ENCODE measurements at regions not wholly inside any gene's neighbourhood (a gene's known extent, or its start where the extent isn't known, plus 50 kb on each side); places are given as distances from the start of the nearest gene placed in this dataset.

- Mint-ChIP-seq H3K27ac (no peak overlapping the region), H3K4me3 (no peak overlapping the region), H3K4me1 (ENCODE audit: low read depth) (no peaks in the 10 kb centered on the region), H3K27me3 (no peaks in the 10 kb centered on the region), H3K36me3 (ENCODE audit: low read depth) (no peaks in the 10 kb centered on the region), H3K9me3 (peaks cover 4% of the 10 kb centered on the region)
- intact Hi-C loops (cut with micrococcal nuclease) = no loop called here
- DNase-seq (no peak), ATAC-seq (no peak)
- CTCF ChIA-PET = no interaction called here
- TF ChIP-seq CTCF (IDR thresholded peaks at IDR 0.05) = no peak
- POLR2A ChIA-PET = no interaction called here
Observed at GRCh38 chr6:115832786-115833185, 227.9 kb downstream of the FRK start.

- Mint-ChIP-seq H3K4me3 (no peak overlapping the region), H3K27me3 (no peaks in the 10 kb centered on the region), H3K36me3 (ENCODE audit: low read depth) (no peaks in the 10 kb centered on the region), H3K4me1 (ENCODE audit: low read depth) (no peaks in the 10 kb centered on the region), H3K27ac (no peak overlapping the region), H3K9me3 (peaks cover 4% of the 10 kb centered on the region)
- ATAC-seq = no peak
- no peak for TF ChIP-seq CTCF (IDR thresholded peaks at IDR 0.05)
- intact Hi-C loops (cut with micrococcal nuclease) = no loop called here
- CTCF ChIA-PET = no interaction called here
- POLR2A ChIA-PET = no interaction called here
- DNase-seq = no peak
Observed at GRCh38 chr6:115832186-115832585, 228.5 kb downstream of the FRK start.

- no peak for TF ChIP-seq CTCF (IDR thresholded peaks at IDR 0.05)
- ATAC-seq (no peak), DNase-seq (no peak)
- Mint-ChIP-seq H3K27me3 (no peaks in the 10 kb centered on the region), H3K36me3 (ENCODE audit: low read depth) (no peaks in the 10 kb centered on the region), H3K27ac (no peak overlapping the region), H3K9me3 (peaks cover under 1% of the 10 kb centered on the region), H3K4me3 (no peak overlapping the region), H3K4me1 (ENCODE audit: low read depth) (no peaks in the 10 kb centered on the region)
- POLR2A ChIA-PET = no interaction called here
- CTCF ChIA-PET = no interaction called here
- intact Hi-C loops (cut with micrococcal nuclease) = no loop called here
Observed at GRCh38 chr6:115830895-115831294, 229.8 kb downstream of the FRK start.

- no peaks in the 10 kb centered on the region for H3K27me3 Mint-ChIP-seq
- TF ChIP-seq CTCF (IDR thresholded peaks at IDR 0.05) = no peak
- H3K9me3 Mint-ChIP-seq = peaks cover 12% of the 10 kb centered on the region
- no peaks in the 10 kb centered on the region for H3K36me3 Mint-ChIP-seq (ENCODE audit: low read depth)
- H3K27ac Mint-ChIP-seq = no peak overlapping the region
- no peaks in the 10 kb centered on the region for H3K4me1 Mint-ChIP-seq (ENCODE audit: low read depth)
- ChIA-PET CTCF (no interaction called here), POLR2A (no interaction called here)
- no peak overlapping the region for H3K4me3 Mint-ChIP-seq
- DNase-seq = no peak
- no peak for ATAC-seq
- intact Hi-C loops (cut with micrococcal nuclease) = no loop called here
Observed at GRCh38 chr6:115821798-115822197, 238.9 kb downstream of the FRK start.

- ChIA-PET POLR2A (no interaction called here), CTCF (no interaction called here)
- no peak for TF ChIP-seq CTCF (IDR thresholded peaks at IDR 0.05)
- ATAC-seq (no peak), DNase-seq (no peak)
- Mint-ChIP-seq H3K27me3 (no peaks in the 10 kb centered on the region), H3K9me3 (peaks cover 12% of the 10 kb centered on the region), H3K36me3 (ENCODE audit: low read depth) (no peaks in the 10 kb centered on the region), H3K4me1 (ENCODE audit: low read depth) (no peaks in the 10 kb centered on the region), H3K27ac (no peak overlapping the region), H3K4me3 (no peak overlapping the region)
- intact Hi-C loops (cut with micrococcal nuclease) = no loop called here
Observed at GRCh38 chr6:115819506-115819905, 241.2 kb downstream of the FRK start.
